GM18507 (cell line): ENCODE measurements at regions not wholly inside any gene's neighbourhood (a gene's known extent, or its start where the extent isn't known, plus 50 kb on each side); places are given as distances from the start of the nearest gene placed in this dataset.

Experiments used
- DNase-seq: peaks from one replicate; pipeline ENCODE4 v3.0.0; 2011; ENCODE audit warnings: low read depth; ENCODE audit not compliant: insufficient read length; ENCODE audit errors: extremely low spot score
- FAIRE-seq: peaks from 2 replicates; lab custom pipeline; 2011; peaks lifted over from hg19 to GRCh38; lab: Jason Lieb, UNC

DNA sequence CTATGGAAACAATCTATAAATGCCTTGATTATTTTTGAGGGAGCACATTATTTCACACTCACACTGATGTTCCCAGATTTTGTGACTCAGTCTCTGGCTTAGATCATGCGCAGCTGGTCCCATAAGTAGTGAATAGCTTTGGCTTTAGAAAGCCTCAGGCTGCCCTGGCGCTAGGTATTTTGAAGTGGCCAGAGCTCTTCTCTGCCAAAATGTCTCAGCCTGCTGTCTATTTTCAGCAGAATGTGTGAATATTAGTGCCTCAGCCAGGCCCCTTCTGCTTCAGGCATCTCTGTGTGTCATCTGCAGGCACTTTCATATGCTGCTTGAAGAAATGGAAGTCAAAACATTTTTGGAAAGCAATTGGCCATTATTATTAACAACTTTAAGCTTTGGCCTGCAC is 931.0 kb upstream of the INTU start:
- DNase-seq (no peak), FAIRE-seq (no peak)

DNA sequence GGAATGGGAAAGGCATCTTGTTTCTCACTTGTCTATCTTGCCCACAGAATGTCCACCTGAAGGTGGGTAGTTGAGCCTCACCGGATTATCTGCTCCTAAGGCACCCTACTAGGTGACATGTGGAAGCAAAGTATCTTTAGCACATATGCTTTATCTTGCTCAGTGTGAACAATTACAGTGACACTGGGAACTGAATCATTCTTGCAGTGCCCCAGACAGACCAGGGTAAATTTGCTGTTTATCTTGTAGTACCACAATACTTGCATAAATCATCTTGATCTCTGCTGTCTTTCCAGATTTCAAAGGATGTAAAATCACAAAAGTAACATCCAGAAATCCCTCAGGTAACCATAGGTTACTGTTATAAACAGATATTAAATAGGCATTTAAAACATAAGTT is 930.0 kb upstream of the INTU start:
- DNase-seq (no peak), FAIRE-seq (no peak)

DNA sequence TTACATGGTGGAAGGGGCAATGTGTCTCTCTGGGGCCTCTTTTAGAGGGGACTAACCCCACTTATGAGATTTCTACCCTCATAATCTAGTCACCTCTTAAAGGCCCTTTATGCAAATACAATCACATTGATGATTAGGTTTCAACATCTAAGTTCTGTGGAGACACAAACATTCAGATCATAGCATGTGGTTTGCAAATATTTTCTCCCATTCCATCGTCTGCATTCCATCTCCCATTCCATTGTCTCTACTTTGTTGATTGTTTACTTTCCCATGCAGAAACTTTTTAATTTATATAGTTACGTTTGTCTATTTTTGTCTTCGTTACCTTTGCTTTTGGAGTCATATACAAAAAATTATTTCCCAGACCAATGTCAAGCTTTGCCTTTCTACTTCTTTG is 927.5 kb upstream of the INTU start:
- FAIRE-seq (no peak), DNase-seq (no peak)

DNA sequence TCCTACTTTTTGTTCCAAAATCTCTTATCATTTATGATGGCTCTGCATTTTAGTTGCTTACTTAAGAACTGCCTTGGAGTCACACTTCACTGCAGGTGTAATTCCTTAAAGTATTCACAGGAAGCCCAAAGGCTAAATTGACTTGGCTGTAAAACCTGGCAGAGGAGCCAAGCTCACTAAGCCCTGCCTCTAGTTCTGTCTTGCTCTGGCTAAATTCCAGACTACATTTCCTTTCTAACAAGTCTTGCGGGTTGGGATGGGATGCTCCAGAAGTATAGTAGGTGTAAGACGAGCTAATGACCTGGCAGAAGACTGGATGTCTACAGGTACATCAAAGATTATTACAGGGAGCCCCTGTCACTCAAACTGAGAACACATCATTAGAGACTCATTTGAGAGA is 924.0 kb upstream of the INTU start:
- FAIRE-seq (no peak), DNase-seq (no peak)

DNA sequence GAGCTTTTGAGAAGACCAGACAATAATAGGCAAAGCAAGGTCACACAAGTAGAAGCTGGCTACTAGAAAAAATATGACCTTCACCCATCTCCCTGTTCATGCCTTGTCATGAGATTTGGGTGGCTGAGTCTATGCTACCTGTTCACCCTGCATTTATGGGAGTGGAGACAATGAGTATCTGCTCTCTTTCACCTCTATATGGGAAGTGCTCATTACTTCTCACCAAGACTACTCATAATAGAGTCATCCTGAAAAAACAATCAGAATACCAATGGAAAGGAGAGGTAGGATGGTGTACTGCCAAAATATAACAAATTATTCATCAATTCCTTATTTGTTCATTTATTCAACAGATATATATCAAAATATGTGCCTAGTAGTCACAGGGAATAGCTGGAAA is 921.8 kb upstream of the INTU start:
- DNase-seq, result no peak

DNA sequence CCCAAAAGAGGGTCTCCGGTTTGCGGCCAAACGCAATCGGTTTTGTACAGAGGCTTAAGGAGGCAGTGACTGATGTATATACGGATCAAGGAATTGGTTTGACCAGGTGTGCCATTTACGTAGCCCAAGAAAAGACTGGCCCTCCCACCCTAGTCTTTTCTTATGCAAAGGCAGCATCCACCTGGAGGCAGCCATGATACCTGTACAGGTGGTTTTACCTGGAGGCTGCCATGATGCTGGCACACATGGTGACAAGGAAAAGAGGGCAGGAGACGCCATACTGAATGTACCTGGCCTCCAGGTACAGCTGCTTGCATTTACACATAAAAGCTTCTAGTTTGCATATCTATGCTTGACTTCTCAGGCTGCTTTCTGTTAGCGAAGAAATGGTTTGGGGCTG is 917.7 kb upstream of the INTU start:
- FAIRE-seq, result no peak
- DNase-seq, result no peak

More for the DNA sequence above, 921.8 kb upstream of the INTU start:
- no peak for FAIRE-seq

DNA sequence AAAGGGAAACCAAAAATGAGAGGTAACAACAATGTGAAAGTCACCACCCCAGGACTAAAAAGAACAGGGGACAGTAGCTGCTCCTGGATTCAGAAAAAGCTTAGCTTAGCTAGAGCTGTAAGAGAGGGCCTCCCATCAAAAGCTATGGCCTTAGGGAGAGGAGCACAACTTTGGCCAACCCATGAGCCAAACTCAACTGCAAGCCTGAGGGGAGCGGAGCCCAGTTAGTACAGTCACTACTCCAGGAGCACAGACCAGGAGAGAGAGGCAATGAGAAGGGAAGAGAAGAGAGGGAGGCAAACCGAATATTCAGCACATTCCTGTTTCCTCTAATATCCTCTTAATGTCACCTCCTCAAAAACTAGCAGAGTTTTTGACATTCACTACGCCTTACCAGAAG is 917.1 kb upstream of the INTU start:
- no peak for DNase-seq
- FAIRE-seq, result no peak

DNA sequence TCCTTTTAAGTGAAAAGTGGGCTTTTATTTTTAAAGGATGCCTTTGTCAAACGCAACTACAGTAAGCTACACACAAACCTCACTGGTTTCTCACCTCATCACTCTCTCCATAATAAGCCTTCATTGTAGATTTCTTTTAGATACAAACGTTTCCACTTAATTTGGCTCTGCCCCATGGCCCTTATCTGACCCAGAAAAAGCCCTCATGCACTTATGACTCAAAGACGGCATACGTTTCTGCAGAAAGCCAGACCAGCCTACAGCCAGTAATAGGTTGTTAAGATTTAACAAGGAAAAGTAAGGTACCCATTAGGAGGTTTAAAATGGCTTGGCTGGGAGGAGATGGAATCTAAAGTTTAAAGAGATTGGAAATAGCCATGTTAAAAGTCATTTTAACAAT is 914.6 kb upstream of the INTU start:
- no peak for FAIRE-seq

DNA sequence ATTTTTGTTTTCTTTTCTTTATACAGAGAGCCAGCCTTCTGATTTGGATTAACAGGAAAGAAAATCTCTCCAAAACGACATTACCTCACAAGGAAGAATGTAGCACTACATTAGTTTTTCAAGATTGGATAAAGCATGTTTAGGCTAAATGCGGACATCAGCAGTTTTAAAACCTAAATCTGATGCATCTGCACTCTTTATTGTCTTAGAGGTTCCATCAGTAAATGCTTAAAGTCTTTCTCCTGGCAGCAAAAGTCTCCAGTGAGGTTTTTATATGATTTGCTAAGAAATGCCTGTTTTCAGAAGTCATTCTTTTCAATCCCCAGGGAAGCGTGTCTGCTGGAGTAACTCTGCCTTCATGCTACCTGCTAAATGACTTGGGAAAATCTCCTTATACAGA is 912.9 kb upstream of the INTU start:
- FAIRE-seq (no peak), DNase-seq (no peak)

More for the DNA sequence above, 914.6 kb upstream of the INTU start:
- DNase-seq, result no peak

DNA sequence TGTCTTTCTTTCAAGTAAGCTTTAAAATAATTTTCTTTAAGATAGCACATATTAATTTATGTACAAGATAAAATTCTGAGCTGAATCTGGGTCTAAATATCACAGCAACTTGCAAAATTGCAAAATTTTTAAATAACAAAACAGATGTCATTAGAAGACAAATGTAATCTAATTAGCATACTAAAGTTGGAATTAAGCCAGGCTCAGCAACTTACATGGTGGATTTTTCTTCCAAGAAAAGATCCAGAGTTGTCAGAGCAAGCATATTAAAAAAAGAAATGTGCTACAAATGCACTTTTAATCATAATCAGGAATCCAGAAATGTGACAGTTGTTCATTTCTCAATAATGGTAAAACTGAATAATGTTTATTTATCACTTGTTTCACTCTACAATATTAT is 906.9 kb upstream of the INTU start:
- no peak for FAIRE-seq
- DNase-seq, result no peak

DNA sequence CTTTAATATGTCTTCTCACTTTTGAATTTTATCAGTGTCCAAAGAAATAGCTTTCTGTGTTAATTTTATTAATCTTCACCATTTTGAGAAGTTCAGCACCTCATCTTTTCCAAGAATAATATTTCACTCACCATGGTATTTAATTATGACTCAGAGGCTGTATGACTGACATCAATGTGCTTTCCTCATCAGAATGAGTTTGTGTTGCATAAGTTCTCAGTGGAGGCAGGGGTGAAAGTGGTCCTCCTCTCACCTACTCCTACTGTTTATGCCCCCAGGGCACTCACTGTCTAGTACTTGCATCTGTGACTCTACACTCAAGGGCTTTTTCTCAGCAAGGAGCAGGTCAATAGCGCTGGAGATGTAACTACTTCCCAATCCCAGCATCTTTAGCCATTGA is 905.3 kb upstream of the INTU start:
- FAIRE-seq (no peak), DNase-seq (no peak)

DNA sequence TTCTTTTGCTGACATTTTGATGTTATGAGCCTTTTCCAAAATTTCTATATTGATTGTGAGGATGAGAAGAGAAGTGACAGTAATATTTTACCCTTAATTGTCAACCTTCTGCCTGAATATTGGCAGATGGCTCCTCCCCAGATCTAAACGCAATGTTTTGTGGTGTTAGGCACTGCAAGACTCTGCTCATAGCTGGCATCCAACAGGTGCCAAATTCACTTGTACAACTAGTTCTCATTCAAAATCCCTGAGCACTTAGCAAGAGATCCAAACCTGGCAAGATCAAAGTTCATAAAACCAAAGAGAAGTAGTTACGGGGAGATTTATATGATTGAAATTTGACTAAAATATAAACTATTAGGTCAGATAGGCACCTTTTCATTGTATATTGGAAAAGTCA is 901.7 kb upstream of the INTU start:
- no peak for FAIRE-seq
- no peak for DNase-seq

DNA sequence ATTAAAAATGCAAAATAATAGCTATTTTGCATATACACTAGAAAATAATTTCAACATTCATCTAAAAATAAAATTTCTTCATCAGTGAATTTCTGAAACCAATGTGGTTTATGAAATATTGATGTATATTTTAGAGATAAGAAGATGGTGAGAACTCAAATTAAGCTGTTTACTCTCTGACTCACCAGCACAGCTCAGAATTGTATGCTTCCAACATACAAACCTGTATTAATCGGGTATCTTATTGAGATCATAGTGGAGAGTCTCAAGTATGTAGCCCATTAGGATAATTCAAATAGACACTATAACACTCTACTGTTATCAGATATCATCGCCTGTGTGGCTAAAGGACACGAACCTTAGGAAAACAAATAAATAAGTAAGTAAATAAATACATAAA is 899.5 kb upstream of the INTU start:
- DNase-seq, result no peak
- FAIRE-seq, result no peak

DNA sequence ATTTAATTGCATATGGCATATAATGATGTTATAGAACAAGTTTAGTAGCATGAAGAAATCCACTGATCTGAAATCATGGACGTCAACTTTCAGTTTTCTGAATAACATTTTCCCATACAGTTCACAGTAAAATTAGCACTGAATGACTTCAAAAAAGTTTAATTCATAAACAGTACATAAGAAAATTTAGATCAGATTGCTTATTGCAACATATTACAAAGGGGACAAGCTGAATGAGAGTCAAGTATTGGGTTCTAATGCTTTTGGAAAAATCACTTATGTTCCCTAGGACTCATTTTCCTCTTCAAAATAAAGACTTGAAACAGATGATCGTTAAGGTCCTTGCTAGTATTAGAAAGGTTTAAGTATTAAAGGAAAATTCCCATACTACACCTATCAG is 898.3 kb upstream of the INTU start:
- FAIRE-seq (no peak), DNase-seq (no peak)

DNA sequence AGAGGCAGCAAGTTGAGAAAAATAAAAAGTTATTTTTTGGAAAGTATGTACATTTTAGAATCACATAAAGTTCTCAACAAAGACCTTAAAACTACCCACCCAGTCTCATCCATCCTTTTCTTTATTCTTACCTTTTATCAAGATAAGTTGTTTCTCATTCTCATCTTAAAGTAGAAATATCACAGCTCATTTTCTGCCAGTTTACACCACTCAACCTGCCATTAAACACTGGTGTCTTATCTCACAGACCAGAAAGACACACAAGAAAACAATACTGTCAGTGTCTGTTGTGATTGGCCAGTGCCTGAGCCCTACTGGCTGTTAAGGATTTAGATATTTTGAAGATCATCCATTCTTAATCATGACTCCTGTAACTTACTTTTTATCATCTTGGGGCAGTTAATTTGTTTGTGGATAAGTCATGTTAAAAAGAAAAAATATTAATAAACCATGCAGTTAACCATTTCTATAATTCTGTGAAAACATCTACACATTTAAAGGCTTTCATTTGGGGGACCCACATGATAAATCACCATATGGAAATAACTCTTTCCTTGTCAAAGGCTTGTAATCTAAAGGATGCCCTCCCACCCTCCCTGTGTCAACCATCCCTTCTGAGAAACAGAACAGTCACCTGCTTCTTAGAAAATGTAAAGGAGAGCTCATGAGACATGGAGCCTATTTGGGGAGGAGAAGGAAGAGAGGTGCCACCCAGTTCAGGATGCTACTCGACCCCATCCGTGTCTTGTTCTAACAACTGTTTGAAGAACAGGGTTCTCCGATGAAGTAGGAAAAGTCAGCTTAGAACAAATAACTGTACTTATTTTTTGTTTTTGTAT is 897.2 kb upstream of the INTU start:
- DNase-seq (no peak), FAIRE-seq (no peak)

DNA sequence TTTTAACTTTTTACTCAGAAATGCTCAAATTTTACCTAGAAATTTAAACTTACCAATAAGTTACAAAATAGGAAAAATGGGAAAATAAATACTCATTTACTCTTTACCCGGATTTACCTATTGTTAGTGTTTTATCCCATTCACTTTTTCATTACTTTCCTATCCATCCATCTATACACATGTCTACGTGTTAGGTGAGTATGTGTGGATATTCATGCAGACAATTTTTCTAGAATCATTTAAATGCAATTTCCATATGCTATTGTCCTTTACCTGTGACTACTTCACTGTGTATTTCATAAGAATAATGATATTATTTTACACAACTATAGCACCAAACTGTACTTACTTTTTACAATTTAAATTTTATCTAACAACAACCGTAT is 896.6 kb upstream of the INTU start:
- FAIRE-seq (no peak), DNase-seq (no peak)

DNA sequence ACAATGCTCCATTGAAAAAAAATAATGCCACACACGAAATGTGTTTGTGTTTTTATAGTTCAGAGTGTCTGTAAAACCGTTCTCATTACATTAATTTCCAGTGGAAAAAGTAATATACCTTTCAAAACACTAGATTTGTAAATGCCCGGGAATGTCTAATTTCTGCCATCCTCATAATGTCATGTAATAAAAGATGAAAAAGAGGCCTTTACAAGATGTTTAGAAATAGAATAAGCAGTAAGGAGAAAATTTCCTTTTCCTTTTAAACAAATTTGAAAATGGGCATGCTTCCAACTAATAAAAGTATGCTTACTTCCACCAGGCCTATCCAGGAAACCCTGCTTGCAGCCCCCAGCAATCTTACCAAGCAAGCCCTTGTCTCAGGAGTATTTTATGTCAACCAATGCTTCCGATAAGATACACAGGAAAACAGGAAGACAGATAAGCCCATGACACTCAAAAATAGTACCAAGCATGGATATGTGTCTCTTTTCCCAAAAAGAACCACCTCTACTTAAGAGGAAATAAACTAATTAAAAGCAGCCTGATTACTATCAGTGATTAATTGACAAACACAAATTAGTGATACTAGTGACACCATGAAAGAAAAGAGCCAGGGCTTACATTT is 894.7 kb upstream of the INTU start:
- FAIRE-seq (no peak), DNase-seq (no peak)

DNA sequence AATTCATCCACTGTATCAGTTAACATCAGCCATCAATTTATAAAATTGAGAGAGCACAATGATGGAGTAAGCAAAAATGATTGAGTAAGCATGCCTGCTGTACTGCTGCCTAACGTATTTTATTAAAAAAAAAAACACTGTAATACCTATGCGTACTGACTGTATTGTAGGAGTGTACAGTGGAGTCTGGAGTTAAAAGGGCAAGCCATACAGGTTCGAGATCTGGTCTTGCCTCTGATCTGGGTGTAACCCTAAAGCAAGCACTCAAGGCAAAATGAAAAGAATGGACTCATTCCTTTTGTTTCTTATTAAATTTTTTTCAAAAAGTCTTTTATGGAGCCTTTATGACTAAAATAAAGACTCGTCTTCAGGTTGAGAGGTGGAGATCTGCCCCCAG is 894.2 kb upstream of the INTU start:
- FAIRE-seq, result no peak
- no peak for DNase-seq

DNA sequence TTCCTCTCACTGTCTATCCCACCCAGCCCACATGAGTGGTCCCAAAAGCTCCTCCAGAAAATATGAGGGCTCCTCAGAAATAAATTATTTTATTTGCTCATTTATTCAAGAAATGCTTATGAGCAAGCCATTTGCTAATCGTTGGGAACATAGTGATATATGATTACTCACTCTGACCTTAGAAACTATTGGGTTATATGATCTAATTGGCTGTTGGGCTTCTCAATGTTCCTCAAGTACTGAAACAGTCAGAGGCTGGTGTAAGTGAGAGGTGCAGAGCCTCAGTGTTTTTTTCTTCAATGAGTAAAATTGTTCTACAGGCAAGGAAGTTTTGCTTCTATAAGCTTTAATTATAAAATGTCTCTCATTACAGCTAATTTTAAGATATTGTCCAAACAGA is 893.8 kb upstream of the INTU start:
- FAIRE-seq (no peak), DNase-seq (no peak)

DNA sequence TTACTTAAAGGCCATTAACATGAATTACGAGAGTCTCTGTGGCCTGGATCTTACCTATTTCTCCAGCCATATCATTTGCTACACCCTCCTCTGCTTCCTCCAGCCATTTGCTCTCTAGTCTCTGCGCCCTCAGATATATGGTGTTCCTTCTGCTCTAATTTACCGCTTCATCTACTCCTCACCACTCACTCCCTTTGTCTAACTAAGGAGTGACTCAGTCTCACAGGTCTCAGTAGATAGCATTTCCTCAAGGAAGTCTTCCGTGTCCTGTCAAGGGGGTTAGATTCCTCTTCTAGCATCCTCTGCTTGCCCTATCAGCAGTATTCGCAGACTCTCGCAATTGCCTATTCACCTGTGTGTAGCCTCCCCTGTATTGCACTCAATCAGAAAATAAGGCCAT is 892.1 kb upstream of the INTU start:
- no peak for DNase-seq
- no peak for FAIRE-seq

DNA sequence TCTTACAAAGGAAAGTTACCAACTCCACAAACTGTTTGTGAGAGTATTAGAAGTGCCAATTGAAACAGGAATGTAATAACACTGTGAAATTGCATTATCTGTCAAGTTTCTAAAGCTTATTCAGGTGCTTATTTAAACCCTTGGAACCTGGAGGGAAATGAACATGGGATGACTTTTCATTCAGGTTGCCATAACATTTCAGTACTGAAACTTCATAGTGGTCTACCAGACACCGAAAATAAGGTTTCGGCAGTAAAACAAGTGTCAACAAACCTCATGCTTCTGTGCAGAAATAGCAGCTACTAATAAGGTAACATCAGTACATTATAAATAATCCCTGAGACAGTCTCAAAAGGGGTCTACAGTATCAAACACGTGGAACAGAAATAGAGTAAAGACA is 890.7 kb upstream of the INTU start:
- FAIRE-seq (no peak), DNase-seq (no peak)
